ENCODE measurements at regions not wholly inside any gene's neighbourhood (a gene's known extent, or its start where the extent isn't known, plus 50 kb on each side); places are given as distances from the start of the nearest gene placed in this dataset.

DNA sequence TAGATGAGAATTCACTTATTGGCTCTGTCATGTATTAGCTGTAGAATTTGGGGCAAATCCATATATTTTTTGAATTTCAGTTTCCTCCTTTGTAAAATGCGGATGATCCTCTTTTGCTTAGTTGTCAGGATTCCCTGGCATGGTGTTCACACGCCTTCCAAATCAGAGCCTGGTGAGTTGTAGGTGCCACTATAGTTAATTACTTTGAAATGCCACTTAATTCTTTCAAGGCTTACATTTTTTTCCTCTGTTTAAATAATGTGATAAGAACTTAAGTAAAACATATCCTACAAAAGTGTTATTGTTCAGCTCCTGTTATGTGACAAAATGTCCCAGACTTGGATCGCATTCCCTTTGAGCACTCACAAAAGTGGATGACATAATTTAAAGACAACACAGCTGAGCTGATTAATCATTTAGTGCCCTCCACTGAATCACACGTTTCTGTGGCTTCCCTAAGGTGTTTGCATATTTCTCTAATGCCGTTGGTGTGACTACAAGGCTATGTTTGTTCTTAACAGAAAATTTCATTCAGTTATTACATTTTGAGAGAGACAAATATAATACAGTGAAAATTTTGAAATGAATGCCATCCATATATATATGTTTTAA lies 471.2 kb upstream of the CHST9 start:
- Histone ChIP-seq H3K9me3 (ENCODE audit: control insufficient read depth, insufficient read depth, low read depth, low read length) (no peaks in the 10 kb centered on the region), H3K27me3 (ENCODE audit: control insufficient read depth, insufficient read depth, low read length) (no peaks in the 10 kb centered on the region), H3K27ac (ENCODE audit: low read length) (no peak overlapping the region), H3K4me3 (ENCODE audit: low read depth in 2 of 2, low read length in 2 of 2) (no peak overlapping the region), H3K36me3 (ENCODE audit: control insufficient read depth, insufficient read depth, low read length) (no peaks in the 10 kb centered on the region), H3K4me1 (ENCODE audit: control insufficient read depth, insufficient read depth, low read length) (no peaks in the 10 kb centered on the region)
- ChIA-PET POLR2A (no interaction called here), CTCF (no interaction called here)
- intact Hi-C loops (cut with micrococcal nuclease; ENCODE audit: unreplicated experiment) (no loop called here), in situ Hi-C loops (cut with HindIII; ENCODE audit: low pct_unique_long_range_greater_than_20kb, low sequenced_read_pairs) (no loop called here)
- no TSS peak for BruUV-seq (replicated peaks)
- peak; percentile 70 for ATAC-seq
- no peak for TF ChIP-seq SIN3A (IDR thresholded peaks at IDR 0.05; ENCODE audit: borderline replicate concordance, insufficient read depth, low read depth, low read length)
- TF ChIP-seq POLR2AphosphoS5 (IDR thresholded peaks at IDR 0.05; ENCODE audit: low read depth, low read length), result no peak
- no peak for TF ChIP-seq TCF7L2 (IDR thresholded peaks at IDR 0.05; ENCODE audit: low read depth, low read length)
- TF ChIP-seq, protein P1, sequence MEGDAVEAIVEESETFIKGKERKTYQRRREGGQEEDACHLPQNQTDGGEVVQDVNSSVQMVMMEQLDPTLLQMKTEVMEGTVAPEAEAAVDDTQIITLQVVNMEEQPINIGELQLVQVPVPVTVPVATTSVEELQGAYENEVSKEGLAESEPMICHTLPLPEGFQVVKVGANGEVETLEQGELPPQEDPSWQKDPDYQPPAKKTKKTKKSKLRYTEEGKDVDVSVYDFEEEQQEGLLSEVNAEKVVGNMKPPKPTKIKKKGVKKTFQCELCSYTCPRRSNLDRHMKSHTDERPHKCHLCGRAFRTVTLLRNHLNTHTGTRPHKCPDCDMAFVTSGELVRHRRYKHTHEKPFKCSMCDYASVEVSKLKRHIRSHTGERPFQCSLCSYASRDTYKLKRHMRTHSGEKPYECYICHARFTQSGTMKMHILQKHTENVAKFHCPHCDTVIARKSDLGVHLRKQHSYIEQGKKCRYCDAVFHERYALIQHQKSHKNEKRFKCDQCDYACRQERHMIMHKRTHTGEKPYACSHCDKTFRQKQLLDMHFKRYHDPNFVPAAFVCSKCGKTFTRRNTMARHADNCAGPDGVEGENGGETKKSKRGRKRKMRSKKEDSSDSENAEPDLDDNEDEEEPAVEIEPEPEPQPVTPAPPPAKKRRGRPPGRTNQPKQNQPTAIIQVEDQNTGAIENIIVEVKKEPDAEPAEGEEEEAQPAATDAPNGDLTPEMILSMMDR (IDR thresholded peaks at IDR 0.05), result no peak
- TF ChIP-seq, protein P2, sequence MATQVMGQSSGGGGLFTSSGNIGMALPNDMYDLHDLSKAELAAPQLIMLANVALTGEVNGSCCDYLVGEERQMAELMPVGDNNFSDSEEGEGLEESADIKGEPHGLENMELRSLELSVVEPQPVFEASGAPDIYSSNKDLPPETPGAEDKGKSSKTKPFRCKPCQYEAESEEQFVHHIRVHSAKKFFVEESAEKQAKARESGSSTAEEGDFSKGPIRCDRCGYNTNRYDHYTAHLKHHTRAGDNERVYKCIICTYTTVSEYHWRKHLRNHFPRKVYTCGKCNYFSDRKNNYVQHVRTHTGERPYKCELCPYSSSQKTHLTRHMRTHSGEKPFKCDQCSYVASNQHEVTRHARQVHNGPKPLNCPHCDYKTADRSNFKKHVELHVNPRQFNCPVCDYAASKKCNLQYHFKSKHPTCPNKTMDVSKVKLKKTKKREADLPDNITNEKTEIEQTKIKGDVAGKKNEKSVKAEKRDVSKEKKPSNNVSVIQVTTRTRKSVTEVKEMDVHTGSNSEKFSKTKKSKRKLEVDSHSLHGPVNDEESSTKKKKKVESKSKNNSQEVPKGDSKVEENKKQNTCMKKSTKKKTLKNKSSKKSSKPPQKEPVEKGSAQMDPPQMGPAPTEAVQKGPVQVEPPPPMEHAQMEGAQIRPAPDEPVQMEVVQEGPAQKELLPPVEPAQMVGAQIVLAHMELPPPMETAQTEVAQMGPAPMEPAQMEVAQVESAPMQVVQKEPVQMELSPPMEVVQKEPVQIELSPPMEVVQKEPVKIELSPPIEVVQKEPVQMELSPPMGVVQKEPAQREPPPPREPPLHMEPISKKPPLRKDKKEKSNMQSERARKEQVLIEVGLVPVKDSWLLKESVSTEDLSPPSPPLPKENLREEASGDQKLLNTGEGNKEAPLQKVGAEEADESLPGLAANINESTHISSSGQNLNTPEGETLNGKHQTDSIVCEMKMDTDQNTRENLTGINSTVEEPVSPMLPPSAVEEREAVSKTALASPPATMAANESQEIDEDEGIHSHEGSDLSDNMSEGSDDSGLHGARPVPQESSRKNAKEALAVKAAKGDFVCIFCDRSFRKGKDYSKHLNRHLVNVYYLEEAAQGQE (IDR thresholded peaks at IDR 0.05; ENCODE audit: insufficient read depth in 1 of 2, low read depth in 2 of 2, low read length in 1 of 2), result no peak
- peak; percentile 18 for DNase-seq (ENCODE audit: low read depth, low spot score)

DNA sequence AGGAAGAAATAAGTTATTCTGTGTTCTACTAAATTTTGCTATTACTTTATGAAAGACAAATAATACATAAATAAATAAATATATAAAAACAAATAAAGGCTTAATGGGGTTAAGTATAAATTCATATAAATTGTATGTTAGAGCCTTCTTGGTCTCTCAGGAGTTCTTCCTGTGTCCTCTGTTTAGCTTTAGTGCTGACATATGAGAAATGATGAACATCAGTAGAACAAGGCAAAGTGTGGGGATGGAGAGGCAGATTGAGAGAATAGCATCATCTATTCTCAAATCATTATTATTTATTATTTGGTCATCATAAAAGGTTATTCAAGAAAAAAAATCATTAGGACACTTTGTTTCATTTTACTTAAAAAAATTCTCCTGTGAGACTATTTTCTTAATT lies 468.1 kb upstream of the CHST9 start:
- H3K4me1 ChIP-seq (ENCODE audit: control insufficient read depth, insufficient read depth, low read length), result no peaks in the 10 kb centered on the region
- intact Hi-C loops (cut with micrococcal nuclease; ENCODE audit: unreplicated experiment), result no loop called here
- H3K9me3 ChIP-seq (ENCODE audit: control insufficient read depth, insufficient read depth, low read depth, low read length), result no peaks in the 10 kb centered on the region
- TF ChIP-seq POLR2AphosphoS5 (IDR thresholded peaks at IDR 0.05; ENCODE audit: low read depth, low read length), result no peak
- TF ChIP-seq, protein P2 (IDR thresholded peaks at IDR 0.05; ENCODE audit: insufficient read depth in 1 of 2, low read depth in 2 of 2, low read length in 1 of 2), result no peak
- TF ChIP-seq SIN3A (IDR thresholded peaks at IDR 0.05; ENCODE audit: borderline replicate concordance, insufficient read depth, low read depth, low read length), result no peak
- TF ChIP-seq TCF7L2 (IDR thresholded peaks at IDR 0.05; ENCODE audit: low read depth, low read length), result no peak
- TF ChIP-seq, protein P1 (IDR thresholded peaks at IDR 0.05), result no peak
- DNase-seq (ENCODE audit: low read depth, low spot score) (no peak), ATAC-seq (no peak)
- H3K36me3 ChIP-seq (ENCODE audit: control insufficient read depth, insufficient read depth, low read length), result no peaks in the 10 kb centered on the region
- CTCF ChIA-PET, result no interaction called here
- POLR2A ChIA-PET, result no interaction called here
- H3K27me3 ChIP-seq (ENCODE audit: control insufficient read depth, insufficient read depth, low read length), result no peaks in the 10 kb centered on the region
- in situ Hi-C loops (cut with HindIII; ENCODE audit: low pct_unique_long_range_greater_than_20kb, low sequenced_read_pairs), result no loop called here
- BruUV-seq (replicated peaks), result no TSS peak
- H3K27ac ChIP-seq (ENCODE audit: low read length), result no peak overlapping the region
- no peak overlapping the region for H3K4me3 ChIP-seq (ENCODE audit: low read depth in 2 of 2, low read length in 2 of 2)

All from Panc1 (cell line).